Left cardiac atrium (tissue), 4 donors: ENCODE measurements at regions not wholly inside any gene's neighbourhood (a gene's known extent, or its start where the extent isn't known, plus 50 kb on each side); places are given as distances from the start of the nearest gene placed in this dataset.
"Not testable (repeated sequence)": the region's sequence is repeated elsewhere in the genome, so short reads cannot be mapped to it uniquely, and the experiment has no call there.

Source experiments
- ATAC-seq, 2 donors: fragments of 200-7000 bp; cut with Tn5 transposase; one replicate each; pipeline ENCODE4 v1.9.1; 2020; ENCODE audit warnings: mild to moderate bottlenecking in 2 of 2, moderate library complexity in 2 of 2
- DNase-seq: peaks from one replicate; pipeline ENCODE4 v3.0.0-alpha.2; 2020
- intact Hi-C, 2 donors: fragments of 100-400 bp; cut with DNase I; formaldehyde crosslinking; loops; one replicate each; pipeline versions ENCODE4 v1.14.1 to v1.15.1; 2022 to 2023
- donor health status: DM: no; HTN: yes; CAD: no.
- donor health status: DM: no; HTN: yes; CAD: no; lungs with severe emphysema.
- donor health status: DM: yes; HTN: yes; CAD: no.
- donor health status: Dilated cardiomyopathy.

DNA sequence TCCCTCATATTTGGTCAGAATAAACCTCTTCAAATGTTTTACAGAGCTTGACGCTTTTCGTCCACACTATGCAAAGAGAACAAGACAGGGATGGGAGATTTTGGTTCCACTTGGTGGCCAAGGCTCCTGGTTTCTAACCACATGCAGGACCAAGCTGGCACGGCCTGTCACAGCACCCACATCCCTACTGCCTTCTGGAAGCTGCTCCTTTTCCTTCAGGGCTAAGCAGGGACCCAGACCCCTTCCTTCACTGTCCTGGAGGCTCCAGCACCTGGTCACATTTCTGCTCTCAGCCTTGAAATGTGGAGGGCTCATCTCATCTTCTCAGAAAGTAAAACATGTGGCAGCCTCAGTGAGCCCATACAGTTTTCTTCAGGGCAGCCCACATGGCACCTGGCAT, 50.4 kb upstream of the ARHGEF7 start:
- ATAC-seq (no peak), DNase-seq (no peak)
- intact Hi-C loops: loop anchor here in 1 of 2 donors (10.0 kb wide), 1 partner anchor 400 kb away; no protein-coding TSS in a partner anchor

DNA sequence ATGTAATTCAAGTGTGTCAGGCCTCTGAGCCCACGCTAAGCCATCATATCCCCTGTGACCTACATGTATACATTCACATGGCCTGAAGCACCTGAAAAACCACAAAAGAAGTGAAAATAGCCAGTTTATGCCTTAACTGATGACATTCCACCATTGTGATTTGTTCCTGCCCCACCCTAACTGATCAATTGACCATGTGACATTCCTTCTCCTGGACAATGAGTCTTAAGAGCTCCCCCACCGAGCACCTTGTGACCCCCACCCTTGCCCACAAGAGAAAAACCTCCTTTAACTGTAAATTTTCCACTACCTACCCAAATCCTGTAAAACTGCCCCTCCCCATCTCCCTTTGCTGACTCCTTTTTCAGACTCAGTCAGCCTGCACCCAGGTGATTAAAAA, 52.1 kb upstream of the ARHGEF7 start:
- no peak for DNase-seq
- intact Hi-C loops: loop anchor here in 1 of 2 donors (10.0 kb wide), 1 partner anchor 402 kb away; no protein-coding TSS in a partner anchor
- ATAC-seq: no peak

DNA sequence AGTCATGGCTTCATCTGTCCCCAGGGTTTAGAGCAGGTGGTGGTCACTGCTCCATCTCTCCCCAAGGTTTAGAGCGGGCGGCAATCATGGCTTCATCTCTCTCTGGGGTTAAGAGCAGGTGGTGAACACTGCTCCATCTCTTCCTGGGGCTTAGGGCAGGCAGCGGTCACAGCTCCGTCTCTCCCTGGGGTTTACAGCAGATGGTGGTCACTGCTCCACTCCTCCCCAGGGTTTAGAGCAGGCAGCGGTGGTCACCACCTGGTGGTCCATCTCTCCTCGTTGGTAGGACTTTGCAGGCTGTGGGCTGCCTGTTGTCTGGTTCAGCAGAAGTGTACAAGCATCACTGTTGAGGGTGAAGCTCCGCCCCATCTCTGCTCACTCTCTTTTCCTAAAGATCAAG, 52.8 kb upstream of the ARHGEF7 start:
- intact Hi-C loops: loop anchor here in 1 of 2 donors (10.0 kb wide), 1 partner anchor 402 kb away; no protein-coding TSS in a partner anchor
- DNase-seq: no peak
- ATAC-seq: no peak

DNA sequence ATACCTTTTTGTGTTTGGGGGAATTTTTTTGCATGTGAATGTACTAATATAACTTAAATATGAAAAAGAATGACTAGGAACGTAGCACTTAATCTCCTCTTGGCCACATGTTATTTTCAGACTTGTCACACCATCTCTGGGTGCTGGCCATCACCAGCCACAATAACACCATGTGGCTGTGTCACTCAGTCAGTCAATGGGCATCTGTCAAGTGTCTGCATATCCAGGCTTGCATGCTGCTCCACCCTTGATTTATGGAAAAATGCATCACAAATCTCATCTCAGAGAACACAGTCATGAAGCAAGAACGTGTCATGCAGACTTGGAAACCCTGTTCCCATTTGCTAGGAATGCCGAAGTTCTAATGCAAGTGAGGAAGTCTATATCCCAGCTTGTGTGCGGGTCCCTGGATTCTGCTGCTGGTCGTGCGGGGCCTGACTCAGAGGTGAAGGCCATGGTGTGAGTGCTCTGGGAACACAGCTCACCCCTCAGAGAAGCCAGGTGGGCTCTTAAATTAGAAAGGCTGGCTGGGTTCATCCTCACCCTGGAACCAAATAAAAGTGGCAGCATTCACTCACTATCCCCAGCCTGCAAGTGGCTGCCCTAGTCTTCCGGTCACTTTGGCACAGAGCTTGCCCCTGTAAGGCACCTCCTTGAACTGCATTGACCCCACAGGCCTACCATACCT, 53.6 kb upstream of the ARHGEF7 start:
- ATAC-seq (no peak), DNase-seq (no peak)
- intact Hi-C loops: loop anchor here in 1 of 2 donors (10.0 kb wide), 1 partner anchor 403 kb away; no protein-coding TSS in a partner anchor

GRCh38 chr13:111060237-111060919, 54.7 kb upstream of the ARHGEF7 start:
- ATAC-seq (no peak), DNase-seq (no peak)
- intact Hi-C loops: loop anchor here in 1 of 2 donors (10.0 kb wide), 1 partner anchor 404 kb away; no protein-coding TSS in a partner anchor

DNA sequence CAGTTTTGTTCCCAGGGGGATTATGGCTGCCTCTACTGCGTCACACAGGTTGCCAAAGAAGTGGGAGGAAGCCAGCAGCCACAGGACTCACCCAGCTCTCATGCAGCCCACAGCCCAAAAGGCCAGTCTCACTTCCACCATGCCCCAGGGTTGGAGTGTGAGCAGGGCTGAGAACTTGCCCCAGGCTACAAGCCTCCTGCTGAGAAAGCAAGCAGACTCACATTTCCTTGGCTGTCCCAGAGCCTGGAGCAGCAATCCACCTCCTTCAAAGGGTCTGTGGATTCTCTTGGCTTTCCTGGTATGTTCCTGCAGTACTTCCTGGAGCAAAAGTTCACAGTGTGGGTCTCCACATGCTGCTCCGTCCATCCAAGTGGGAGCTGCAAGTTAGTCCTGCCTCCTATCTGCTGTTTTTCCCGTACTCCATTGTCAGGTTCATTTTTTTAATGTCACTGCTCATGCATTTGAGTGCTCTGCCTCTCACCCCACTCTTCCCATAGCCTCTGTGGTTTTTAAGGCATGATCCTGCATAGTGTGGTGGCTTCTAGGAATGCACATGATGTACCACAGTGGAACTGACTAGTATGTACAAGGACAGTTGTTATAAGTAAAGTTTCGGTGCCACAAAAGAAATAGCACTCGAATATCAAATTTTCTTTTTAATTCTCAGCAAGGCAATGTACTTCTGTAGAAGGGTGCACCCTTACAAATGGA, 56.2 kb upstream of the ARHGEF7 start:
- intact Hi-C loops: loop anchor here in 1 of 2 donors (10.0 kb wide), 1 partner anchor 334 kb away; no protein-coding TSS in a partner anchor
- ATAC-seq (no peak), DNase-seq (no peak)

DNA sequence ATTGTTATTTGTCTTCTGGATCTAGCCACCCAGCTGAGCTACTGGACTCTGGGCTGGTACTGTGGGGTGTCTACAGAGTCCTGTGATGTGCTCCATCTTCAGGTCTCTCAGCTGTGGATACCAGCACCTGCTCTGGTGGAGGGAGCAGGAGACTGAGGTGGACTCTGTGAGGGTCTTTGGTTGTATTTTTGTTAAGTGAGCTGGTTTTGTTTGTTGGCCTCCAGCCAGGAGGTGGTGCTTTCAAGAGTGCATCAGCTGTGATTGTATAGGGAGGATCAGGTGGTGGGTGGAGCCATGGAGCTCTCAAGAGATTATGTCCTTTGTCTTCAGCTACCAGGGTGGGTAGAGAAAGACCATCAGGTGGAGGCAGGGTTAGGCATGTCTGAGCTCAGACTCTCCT, 56.8 kb upstream of the ARHGEF7 start:
- not testable (repeated sequence) for DNase-seq, ATAC-seq
- intact Hi-C loops: loop anchor here in 1 of 2 donors (10.0 kb wide), 1 partner anchor 334 kb away; no protein-coding TSS in a partner anchor

- intact Hi-C loops: loop anchor here in 1 of 2 donors (10.0 kb wide), 1 partner anchor 327 kb away; no protein-coding TSS in a partner anchor
- DNase-seq: not testable (repeated sequence)
Measured at GRCh38 chr13:111051726-111052232, 63.3 kb upstream of the ARHGEF7 start.

DNA sequence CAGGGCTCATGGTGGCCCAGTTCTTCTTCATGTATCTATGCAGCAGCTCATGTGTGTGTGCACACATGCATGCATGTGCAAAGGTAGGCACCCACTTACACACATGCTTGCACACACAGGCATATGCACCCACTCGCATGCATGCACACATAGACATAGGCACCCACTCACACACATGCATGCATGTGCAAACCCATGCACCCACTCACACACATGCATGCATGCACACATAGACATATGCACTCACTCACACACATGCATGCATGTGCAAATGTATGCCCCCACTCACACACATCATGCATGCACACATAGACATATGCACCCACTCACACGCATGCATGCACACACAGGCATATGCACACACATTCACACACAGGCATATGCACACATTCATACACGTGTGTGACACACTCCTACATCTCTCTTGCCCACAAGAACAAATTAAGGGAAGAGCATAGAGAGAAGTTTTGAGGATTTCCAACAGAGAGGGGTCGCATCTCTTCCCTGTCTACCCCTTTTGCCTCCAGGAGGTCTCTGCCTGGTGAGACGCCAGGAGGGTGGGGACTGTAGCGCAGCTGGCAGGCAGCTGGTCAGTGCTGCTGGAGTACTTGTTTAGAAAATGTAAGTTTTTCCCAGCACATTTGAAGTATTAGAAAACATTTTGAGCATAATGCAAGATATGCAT, 63.9 kb upstream of the ARHGEF7 start:
- no peak for ATAC-seq

More at GRCh38 chr13:111051726-111052232, 63.3 kb upstream of the ARHGEF7 start:
- not testable (repeated sequence) for ATAC-seq

DNA sequence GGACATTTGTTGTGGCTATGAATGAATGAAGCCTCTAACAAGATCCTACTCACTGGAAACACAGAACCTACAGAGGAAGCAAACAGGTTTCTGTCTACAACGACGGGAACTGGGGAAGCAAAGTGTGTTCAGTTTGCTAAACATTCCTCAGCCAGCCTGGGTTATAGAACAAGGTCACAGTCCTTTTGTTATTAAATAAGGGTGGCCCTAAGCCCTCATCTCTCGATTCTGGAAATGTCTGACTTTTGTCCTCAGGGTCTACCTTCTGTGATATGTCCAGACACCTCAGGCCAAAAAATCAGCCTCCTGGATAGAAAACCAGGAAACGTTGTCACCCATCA, 64.6 kb upstream of the ARHGEF7 start:
- ATAC-seq: no peak

More for the DNA sequence above, 63.9 kb upstream of the ARHGEF7 start:
- intact Hi-C loops: loop anchor here in 1 of 2 donors (10.0 kb wide), 1 partner anchor 326 kb away; no protein-coding TSS in a partner anchor
- DNase-seq: no peak

GRCh38 chr13:111049791-111050538, 65.1 kb upstream of the ARHGEF7 start:
- intact Hi-C loops: loop anchor here in 1 of 2 donors (10.0 kb wide), 3 partner anchors 125 to 455 kb away; no protein-coding TSS in a partner anchor
- DNase-seq: peak; percentile 43
- peak; percentile 26 to 27 for ATAC-seq

More for the DNA sequence above, 64.6 kb upstream of the ARHGEF7 start:
- intact Hi-C loops: loop anchor here in 1 of 2 donors (10.0 kb wide), 1 partner anchor 326 kb away; no protein-coding TSS in a partner anchor
- DNase-seq: no peak

DNA sequence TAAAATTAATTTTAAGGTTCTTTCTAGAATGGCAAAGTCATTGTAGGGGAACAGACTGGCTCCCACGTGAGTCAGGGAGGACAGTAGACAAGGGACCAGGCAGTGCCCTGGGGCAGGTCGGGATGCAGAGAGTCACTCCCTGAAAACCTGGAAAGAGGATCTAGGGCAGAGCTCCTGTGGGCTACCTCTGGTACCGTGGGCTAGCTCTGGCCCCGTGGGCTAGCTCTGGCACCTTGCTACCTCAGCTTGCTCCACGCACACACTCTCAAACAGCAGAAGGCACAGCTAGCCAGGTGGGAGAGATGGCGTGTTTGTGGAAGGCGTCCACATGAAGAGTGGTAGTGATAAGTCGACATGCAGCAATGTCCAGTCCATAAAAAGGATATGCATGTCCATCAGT, 66.7 kb upstream of the ARHGEF7 start:
- DNase-seq (no peak), ATAC-seq (no peak)
- intact Hi-C loops: loop anchor here in 1 of 2 donors (10.0 kb wide), 2 partner anchors 124 to 454 kb away; no protein-coding TSS in a partner anchor

DNA sequence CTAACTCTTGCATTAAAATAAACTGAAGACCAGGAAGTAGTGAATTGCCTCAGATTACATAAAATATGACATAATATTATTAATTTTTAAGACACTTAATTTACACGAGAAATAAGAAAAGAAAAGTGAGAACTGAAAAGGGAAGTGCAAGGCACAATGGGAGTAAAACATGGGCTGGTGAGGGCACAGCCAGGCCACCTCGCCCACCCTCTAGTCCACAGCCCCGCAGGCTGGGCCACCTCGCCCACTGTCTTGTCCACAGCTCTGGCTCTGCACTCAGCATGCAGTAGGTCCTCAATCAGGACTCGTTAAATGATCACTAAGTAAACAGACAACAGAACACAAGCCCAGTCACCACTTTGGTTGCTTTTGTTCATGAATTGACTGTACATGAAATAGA, 67.8 kb upstream of the ARHGEF7 start:
- ATAC-seq: no peak
- no peak for DNase-seq
- intact Hi-C loops: loop anchor here in 1 of 2 donors (10.0 kb wide), 2 partner anchors 123 to 453 kb away; no protein-coding TSS in a partner anchor

DNA sequence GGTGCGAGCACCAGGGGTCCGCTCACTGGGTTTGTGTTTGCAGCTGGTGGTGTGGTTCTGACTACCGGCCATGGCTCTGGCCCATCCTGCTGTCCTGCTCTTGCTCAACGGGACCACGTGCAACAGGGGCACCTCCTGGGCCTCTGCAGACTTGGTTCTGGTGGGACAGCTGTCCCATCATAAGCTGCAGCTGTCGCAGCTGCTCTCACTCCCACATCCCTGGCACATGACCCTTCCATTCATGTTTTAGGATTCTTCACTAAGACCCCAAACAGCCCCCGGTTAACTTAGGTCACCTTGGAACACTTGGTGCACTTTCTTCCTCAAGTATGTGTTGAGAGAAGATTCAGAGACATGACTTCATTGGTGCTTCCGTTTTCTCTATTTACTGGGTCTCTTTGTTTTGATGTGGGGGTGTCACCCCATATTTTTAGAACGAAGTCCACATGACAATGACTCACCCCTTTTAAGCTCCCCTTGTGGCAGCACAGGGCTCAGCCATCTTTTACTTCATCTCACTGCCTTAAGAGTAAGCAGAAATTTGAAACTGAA, 68.4 kb upstream of the ARHGEF7 start:
- DNase-seq (no peak), ATAC-seq (peak; percentile 49 to 56)

GRCh38 chr13:111045170-111045569, 69.9 kb upstream of the ARHGEF7 start:
- intact Hi-C loops: loop anchor here in 1 of 2 donors (10.0 kb wide), 2 partner anchors 120 to 450 kb away; no protein-coding TSS in a partner anchor
- DNase-seq: no peak
- ATAC-seq: no peak

More for the DNA sequence above, 68.4 kb upstream of the ARHGEF7 start:
- intact Hi-C loops: loop anchor here in 1 of 2 donors (10.0 kb wide), 2 partner anchors 122 to 452 kb away; no protein-coding TSS in a partner anchor

GRCh38 chr13:111044087-111044830, 70.9 kb upstream of the ARHGEF7 start:
- intact Hi-C loops: loop anchor here in 1 of 2 donors (10.0 kb wide), 2 partner anchors 119 to 449 kb away; no protein-coding TSS in a partner anchor
- ATAC-seq (no peak), DNase-seq (no peak)
